Spleen (tissue), 4 donors: ENCODE measurements at regions not wholly inside any gene's neighbourhood (a gene's known extent, or its start where the extent isn't known, plus 50 kb on each side); places are given as distances from the start of the nearest gene placed in this dataset.

ENCODE experiments used
- small RNA-seq, 4 donors: library from RNA; depleted of rRNA; stranded (forward); fragments of <200 nt; gene quantifications; one replicate each; pipeline ENCODE3, GENCODE V24; 2016

Small RNA genes lying in the stretch of these regions (small RNA-seq; reads per million reads assigned to genes)
- gene RNU1-33P: 0 reads per million in 4 donors
